Vagina (tissue), 2 donors: ENCODE measurements at regions not wholly inside any gene's neighbourhood (a gene's known extent, or its start where the extent isn't known, plus 50 kb on each side); places are given as distances from the start of the nearest gene placed in this dataset.

Experiments
- POLR2A ChIP-seq, 2 donors: fragments of 450-650 bp; IDR thresholded peaks; one replicate each; pipeline ENCODE4 v1.6.1; 2017; ENCODE audit warnings: antibody characterized with exemption in 2 of 2, mild to moderate bottlenecking in 2 of 2, moderate library complexity in 2 of 2
- TF ChIP-seq, protein P1 (sequence below), 3 experiments: fragments of 450-650 bp in 2 of 3; fragments of 200-600 bp in 1 of 3; sonication (generic) in 1 of 3; IDR thresholded peaks; one replicate each; pipeline ENCODE4 v1.5.1; 2017 to 2019; ENCODE audit warnings: antibody characterized with exemption in 3 of 3, mild to moderate bottlenecking in 2 of 3, moderate library complexity in 2 of 3

DNA sequence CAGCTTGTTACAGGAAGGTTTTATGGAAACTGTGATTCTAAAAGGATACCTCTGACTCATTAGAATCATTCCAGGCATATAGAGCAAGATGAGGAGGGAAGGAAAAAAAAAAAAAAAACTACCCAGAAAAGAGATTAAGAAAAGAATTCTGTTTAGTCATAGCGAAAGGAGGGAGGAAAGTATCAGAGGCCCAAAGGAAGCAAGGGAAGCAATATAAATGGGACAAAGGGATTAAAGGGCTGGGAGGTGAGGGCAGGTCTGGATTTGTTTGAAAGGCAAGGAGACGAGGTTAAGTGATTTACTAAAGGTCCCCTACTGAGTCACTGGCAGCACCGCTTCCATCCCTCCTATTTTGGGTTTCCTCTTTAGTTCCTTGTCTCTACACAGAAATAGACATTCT, 88.6 kb upstream of the IL1RAPL1 start:
- no peak for TF ChIP-seq POLR2A (IDR thresholded peaks at IDR 0.05)
- TF ChIP-seq, protein P1, sequence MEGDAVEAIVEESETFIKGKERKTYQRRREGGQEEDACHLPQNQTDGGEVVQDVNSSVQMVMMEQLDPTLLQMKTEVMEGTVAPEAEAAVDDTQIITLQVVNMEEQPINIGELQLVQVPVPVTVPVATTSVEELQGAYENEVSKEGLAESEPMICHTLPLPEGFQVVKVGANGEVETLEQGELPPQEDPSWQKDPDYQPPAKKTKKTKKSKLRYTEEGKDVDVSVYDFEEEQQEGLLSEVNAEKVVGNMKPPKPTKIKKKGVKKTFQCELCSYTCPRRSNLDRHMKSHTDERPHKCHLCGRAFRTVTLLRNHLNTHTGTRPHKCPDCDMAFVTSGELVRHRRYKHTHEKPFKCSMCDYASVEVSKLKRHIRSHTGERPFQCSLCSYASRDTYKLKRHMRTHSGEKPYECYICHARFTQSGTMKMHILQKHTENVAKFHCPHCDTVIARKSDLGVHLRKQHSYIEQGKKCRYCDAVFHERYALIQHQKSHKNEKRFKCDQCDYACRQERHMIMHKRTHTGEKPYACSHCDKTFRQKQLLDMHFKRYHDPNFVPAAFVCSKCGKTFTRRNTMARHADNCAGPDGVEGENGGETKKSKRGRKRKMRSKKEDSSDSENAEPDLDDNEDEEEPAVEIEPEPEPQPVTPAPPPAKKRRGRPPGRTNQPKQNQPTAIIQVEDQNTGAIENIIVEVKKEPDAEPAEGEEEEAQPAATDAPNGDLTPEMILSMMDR (IDR thresholded peaks at IDR 0.05) = no peak
